IPS DF 4.7 (cell line): ENCODE measurements at regions not wholly inside any gene's neighbourhood (a gene's known extent, or its start where the extent isn't known, plus 50 kb on each side); places are given as distances from the start of the nearest gene placed in this dataset.

ENCODE experiments used
- DNase-seq: peaks from one replicate; pipeline ENCODE4 v3.0.0-alpha.2; 2013; ENCODE audit warnings: low spot score; ENCODE audit errors: extremely low read depth

DNA sequence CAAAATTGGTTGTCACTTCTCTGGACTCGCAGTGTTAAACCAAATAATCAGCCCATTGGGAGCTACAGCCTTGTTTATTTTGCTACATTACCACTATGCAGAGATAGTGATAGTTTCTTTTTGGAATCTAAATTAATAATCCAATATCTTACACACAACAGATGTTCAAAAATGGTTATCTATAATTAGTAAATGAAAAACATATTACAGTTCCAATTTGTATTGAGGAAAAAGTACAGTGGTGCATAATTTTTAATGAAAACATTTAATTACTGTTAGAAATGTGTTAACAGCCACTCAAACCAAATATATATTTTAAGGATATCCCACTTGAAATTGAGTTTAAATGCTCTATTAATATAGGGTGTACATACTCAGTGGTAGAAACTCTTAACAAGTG, 327.3 kb upstream of the MARCKS start:
- DNase-seq, result no peak

DNA sequence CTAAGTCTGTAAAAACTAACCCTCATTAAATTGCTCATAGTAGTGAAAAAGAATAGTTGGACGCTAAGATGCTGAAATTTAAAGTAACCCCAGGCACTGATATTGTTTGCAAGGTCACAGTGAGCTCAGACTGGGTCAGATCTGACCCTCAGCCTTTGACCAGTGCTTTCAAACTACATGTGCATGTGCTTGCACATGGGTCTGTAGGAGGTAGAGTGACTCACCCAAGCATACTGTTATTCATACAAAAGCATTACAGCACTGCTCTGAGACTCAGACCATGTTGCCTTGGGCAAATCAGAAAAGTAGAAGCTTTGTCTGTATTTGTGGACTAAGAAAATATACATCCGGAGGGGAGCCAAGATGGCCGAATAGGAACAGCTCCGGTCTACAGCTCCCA, 326.4 kb upstream of the MARCKS start:
- DNase-seq, result no peak

DNA sequence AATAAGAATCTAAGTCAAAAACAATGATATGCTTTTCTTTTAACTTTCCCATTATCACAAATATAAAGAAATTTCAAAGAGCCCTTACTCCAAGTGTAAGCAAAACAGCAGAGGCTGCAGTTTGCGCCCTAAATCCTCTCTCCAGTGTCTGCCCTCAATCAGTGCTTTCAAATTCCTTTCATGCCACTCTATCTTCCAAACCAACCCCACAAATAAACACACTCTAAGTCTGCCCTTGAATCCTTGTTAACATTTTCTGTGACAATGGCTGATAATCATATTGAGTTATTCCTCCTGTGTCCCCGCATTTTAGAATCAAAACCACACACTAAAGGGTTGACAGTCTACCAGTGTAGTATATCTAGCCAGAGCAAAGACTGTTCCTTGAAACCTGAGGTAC, 317.9 kb upstream of the MARCKS start:
- no peak for DNase-seq

DNA sequence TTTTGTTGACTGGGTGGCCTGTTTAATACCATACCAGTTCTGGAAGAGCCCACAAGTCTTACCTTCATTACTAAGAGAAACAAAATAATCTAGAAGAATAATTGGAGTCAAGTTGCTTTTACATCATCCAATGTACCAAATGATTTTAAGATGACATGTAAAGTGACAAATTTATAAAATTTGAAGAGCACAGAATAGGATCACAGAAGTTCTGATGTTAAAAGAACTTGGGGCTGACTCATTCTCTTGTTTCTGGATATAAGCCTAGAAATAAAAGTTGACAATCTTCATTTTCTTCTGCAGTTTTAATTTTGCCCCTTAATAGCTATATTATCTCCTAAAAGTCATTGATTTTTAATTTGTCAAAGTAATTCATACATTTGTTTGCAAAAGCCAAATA, 317.5 kb upstream of the MARCKS start:
- DNase-seq, result no peak

DNA sequence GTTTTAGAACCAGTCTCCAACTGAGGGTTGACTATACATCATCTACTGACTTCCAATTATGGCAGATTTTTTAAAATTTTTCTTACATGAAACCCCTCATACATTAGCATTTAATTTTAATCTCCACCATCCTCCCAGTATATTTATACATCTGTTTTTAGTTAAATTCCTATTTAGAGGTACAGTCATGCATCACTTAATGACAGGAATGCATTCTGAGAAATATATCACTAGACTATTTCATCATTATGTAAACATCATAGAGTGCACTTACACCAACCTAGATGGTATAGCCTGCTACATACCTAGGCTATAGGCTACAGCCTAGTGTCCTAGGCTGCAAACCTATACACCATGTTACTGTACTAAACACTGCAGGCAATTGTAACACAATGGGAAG, 316.7 kb upstream of the MARCKS start:
- DNase-seq, result no peak

DNA sequence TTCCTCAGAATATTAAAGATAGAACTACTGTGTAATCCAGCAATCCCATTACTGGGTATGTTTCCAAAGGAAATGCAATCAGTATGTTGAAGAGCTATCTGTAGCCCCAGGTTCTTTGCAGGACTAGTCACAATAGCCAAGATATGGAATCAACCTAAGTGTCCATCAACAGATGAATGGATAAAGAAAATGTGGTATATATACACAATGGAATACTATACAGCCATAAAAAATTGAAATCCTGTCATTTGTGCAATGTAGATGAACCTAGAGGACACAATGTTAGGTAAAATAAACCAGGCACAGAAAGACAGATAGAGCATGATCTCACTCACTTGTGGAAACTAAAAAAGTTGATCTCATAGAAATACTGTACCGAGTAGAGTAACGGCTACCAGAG, 306.0 kb upstream of the MARCKS start:
- DNase-seq, result no peak

DNA sequence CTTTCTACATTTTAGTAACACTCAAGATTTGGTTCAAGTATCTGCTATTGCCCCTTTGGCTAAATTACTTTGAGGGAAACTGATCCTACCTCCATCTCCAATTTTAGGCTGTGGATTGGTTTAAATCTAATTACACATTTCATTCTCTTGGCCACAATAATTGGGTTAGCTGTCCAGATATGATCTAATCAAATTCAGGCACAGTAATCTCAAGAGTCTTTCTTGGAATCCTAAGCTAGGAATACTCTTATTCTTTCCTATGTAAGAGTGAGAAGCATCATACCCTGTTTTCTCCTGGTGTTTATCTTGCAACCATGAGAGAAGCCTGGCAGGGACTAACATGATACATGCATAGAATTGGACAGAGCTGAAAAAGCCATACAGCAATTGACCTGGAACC, 300.4 kb upstream of the MARCKS start:
- no peak for DNase-seq

DNA sequence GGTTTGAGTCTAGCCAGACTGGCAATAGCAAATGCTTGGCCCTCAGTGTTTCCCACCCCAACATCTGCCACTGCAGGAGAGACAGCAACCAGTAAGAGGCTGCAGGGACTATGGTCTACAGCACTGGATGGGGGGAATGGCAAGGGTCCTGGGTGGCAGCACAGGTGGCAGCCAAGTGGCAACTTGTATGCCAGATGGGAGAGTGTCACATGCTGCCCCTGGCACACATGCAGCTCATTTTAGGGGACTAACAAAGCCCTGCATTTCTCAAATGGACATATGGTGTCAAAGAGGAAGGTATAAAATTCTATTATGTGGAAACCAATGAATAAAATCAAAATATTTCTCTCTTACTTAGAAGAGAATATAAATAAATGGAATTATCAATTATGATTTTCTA, 298.7 kb upstream of the MARCKS start:
- no peak for DNase-seq

DNA sequence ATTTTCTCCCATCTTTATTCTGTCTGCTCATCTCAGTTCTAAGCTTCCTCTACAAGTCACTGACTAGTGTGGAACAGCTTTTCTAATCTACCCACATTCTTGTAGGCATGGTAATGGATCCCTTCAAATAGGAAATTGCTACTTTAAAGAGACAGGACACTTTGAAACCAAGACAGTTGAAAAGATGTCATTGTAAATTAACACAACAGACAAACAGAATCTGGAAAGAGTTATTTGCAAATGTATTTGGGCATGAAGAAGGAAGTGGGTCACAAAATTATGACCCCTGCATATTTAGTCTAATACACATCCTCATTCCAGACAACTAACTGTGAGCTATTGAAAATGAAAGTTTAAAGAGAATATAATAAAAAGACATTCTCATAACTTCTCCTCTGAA, 298.2 kb upstream of the MARCKS start:
- no peak for DNase-seq

DNA sequence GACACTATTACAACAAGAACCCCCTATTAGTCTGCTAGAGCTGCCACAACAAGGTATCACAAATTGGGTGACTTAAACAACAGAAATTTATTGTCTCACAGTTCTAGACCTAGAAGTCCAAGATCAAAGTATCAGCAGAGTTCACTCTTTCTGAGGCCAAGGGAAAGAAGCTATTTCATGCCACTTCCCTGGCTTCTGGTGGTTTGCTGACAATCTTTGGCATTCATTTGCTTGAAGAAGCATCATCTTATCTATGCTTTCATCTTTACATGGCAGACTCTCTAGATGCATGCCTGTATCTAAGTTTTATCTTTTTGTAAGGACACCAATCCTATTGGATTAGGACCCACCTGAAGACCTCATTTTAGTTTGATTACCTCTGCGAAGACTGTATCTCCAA, 296.8 kb upstream of the MARCKS start:
- no peak for DNase-seq

DNA sequence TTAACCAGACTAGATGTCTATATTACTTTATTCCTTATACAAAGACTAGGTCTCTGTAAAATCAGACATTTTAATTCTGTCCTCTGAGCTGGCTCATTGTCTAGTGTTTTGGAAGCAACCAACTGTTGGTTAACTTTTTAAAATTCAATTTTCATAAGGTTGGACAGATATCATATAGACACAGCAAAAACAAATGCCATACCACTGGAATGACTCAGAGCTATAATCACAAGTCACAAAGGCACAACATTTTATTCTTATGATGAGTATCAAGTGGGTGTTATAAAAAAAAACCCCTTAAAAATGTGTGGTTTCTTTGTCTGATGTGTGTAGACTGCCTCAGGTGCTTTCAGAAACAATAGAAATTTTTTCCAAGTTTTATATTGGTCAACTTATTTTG, 296.2 kb upstream of the MARCKS start:
- no peak for DNase-seq

DNA sequence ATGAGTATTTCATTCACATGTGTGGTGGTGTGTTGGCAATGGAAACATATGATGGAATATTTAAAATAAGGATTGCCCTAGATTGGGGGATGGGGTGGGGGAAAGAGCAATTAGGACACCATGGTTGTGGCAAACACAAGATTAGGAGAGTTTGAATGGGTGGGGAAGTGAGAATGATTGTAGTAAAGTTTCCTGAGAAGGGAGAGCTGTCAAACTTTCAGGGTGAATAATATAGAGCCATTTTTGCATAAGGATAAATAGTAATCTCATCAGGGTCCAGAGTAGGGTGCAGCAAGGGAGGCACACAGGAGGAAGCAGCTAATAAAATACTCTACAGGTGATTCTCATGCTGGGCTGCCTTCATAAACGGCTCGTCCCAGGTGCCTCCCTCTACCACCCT, 294.9 kb upstream of the MARCKS start:
- no peak for DNase-seq

DNA sequence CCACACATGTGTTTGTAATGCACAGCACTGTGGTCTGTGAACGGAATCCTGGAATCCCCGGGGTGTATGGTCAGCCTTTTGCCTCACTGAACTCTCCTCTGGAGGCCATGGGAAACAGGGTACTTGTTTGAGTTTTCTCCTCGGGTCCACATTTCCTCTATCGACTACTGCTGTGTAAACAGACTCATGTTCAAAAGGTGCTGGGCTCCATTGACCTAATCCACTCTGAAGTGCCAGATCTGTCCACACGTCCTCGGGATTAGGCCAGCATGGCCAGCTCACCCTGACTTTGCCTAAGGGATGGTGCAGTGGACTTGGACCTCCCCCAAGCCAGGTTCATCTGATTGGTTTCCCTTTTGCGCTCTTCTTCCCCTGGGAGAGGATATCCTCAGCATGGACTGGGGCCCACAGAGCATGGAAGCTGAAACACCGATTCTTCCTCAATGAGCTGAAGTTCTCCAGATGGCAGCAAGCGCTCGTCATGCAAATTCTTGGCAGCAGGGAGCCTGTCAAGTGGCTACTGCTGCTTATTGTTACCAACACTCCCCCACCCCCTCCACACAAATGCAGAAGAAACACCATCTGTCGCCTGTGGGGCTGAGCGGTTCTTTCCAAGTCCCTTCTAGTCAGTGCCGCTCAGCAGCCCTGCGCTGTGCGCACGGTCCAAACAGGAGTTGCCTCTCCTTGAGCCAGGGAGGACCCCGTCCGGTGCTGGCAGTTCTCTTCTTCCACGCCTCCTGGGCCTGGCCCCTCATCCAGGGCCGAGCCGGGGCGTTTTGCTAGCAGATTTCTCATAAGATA, 292.6 kb upstream of the MARCKS start:
- DNase-seq, result peak; percentile 89

DNA sequence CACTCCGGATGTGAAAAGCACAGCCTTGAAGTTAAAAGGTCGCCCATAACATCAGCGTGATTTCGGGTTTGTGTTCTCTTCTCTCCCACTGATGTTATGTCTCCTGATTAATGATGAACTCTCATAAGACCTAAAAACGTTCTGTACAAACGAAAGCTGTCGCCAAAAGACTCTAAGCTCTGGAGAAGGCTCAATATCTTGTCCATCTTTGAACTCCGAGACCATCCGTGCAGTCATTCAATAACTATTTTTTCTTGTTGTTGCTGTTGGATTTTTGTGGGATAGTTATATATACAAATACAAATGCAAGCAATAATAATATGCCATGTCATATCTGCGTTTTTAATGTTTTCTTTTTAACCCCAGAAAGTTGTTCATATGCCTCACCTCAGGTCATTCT, 291.8 kb upstream of the MARCKS start:
- DNase-seq, result no peak

DNA sequence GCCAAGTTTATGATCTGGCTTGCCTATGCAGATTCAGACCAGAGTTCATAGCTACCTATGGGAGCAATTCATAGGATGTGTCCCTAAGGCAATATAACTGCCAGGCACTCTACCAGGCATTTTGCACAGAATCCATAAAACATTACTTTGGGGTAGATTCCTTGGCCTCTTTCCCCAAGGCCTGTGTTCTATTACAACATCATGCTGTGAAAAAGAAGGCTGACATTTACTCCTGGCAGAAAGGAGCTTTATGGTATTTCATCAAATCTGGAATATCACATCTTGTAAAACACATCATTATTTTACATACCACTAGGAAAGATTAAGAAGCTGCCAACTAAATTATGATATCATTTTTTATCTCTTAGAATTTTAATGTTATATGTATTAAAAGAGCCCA, 287.0 kb upstream of the MARCKS start:
- DNase-seq, result no peak

DNA sequence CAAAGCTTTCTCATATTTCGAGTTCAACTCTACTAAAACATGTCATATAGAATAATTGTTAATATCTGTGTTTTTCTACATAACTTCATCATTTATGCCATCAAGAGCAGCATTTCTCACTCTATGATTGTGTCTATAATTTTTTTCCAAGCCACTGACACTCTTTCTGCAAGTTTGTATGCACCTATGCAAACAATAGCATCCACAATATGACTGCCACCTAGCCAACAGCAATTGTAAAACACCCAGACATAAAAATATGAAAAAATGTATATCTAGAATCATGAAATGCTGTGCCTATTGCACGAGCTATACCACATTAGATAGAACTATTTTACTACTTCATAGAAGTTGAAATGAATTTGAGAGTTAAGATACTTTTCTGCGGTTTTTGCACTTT, 286.5 kb upstream of the MARCKS start:
- DNase-seq, result no peak

DNA sequence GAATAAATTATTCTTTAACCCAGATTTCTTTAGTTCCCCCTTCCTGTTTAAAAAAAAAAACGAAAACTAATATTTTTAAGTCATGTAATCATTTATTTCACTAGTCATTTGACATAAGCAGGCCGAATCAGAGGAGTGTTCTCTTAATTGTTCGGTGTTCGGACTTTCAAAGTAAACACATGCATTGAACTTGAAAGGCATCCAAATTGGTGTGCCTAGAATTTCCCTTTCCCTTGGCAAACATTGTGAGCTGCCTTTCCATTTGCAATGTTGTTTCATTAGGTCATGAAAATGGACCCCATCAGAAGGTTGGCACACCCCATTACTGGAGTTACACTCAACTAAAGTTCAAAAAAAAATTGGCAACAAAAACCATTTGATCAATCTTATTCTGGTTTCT, 283.0 kb upstream of the MARCKS start:
- no peak for DNase-seq

DNA sequence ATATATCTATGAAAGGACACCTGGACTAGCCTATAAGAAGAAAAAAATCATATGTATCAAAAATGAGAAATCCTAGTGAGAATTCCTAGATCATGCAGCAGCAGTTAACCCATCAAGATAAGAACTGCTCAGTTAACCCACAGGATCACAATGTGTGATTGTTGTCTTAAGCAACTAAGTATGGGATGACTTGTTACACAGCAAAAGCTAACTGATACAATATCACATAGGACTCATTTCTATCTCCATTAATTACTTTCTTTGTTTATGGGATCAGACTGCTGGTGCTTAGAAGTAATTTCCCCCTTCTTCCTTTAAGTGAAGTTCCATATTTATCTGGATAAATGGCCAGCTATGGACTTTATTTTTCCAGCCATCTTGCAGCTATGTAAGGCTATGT, 280.8 kb upstream of the MARCKS start:
- no peak for DNase-seq

DNA sequence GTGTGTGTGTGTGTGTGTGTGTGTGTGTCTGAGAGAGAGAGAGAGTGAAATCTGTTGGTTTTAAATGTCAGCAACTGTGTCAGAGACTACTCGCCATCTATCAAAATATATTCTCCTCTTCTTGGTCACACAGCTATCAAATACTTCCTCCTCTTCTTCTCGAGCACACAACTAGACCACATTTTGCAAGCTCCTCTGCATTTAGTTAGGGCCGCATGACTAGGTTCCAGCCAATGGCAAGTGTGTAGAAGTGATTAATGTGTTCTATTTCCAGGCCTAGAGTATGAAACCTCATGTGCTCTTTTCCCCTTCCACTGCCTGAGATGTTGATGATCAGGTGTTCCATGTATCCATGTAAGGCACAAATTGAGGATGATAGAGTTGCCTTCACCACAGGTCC, 278.5 kb upstream of the MARCKS start:
- DNase-seq, result no peak

DNA sequence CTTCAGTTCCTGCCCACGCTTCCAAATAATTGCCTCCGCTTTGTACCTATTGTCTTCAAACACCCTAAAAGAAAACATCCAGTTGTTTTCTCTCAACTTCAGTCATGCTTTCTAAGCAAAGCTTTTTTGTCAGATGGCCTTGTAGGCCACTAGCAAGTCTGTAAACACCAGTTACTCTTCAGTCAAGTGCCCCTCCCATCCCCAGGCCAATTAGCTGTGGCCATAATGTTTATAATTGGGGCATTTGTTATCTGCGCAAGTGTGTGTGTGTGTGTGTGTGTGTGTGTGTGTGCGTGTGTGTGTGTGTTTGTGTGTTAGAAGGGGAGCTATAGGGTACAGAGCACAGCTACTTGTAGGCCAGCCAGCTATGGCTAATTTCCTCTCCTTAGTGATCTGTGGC, 272.4 kb upstream of the MARCKS start:
- DNase-seq, result no peak

DNA sequence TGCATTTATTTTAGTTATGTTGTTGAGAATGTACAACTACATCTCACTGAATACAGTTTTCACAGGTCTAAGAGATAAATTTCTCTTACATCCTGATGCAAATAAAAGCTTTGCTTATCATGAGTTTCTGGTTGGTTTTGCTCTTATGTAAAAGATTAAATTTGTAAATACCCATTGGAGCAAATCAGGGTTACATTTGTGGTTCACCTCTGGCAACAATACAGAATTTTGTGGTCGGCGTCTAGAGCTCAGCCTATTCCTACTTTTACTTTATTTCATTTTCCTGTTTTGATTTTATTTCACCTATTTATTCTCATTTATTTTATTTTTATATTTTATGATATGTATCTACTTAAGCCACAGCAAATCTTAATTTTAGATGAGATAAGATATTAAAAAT, 271.9 kb upstream of the MARCKS start:
- no peak for DNase-seq

DNA sequence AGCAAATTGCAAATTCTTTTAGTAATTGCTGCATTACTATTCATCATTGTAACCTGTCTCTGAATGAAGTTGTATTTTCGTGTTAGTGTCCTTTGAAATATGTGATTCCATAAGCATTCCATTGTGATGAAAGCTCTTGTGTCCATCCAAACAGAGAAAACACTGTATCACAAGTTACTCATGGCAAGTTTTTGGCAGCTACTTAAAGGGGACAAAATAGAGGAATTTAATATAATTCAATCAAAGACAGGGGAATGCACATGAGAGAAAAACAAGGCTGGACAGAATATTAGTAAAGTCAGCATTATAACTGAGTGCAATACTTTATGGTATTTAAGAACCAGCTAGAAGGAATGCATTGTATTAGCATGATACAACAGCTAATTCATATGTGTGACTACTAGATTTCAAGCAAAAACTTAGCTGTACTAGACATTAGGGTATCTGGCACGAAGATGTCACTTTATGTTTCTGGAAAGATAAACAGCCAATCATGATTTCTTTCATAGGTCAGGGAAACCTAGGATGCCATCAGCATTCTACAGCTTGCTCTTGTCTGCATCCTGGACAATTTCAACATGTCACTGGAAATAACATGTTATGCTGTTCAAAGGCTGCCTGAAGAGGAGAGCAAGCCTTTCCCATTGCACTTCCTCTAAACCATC, 270.6 kb upstream of the MARCKS start:
- DNase-seq, result no peak

DNA sequence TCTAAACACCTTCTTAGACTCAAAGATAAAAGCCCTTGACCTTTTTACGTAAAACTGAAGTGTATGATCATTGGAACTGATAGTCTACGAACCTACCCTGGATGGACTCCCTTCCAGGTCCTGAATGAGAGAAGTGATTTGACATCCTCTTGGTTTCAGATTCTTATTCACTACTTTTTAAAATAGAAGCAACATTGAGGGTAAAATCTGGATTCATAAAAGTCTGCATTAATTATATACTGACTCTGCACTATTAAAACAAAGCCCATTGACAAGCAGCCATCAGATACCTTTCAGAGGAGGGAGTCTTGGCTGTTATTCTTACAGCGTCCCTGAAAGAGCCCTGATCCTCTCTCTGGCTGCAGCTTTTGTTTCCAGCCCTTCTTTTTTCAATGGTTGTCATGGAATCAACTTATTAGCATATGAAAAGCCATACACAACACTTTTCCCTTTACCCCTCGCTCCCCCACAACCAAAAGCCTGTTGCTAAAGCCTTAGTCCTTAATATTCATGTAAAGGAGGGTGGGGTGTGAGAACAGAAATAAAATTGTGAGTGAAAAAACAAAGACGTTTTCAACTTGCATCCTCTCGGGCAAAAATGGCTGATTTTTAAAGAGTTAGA, 270.0 kb upstream of the MARCKS start:
- DNase-seq, result peak; percentile 80
